HCT116 (cell line): ENCODE measurements at regions not wholly inside any gene's neighbourhood (a gene's known extent, or its start where the extent isn't known, plus 50 kb on each side); places are given as distances from the start of the nearest gene placed in this dataset.

Experiments used
- ATAC-seq: fragments of 200-7000 bp; cut with Tn5 transposase; 2 replicates; pipeline ENCODE4 v1.9.1; 2020; ENCODE audit warnings: mild to moderate bottlenecking, moderate library complexity
- BruUV-seq: library from RNA; stranded (reverse); fragments of 400-500 nt; replicated peaks from 2 replicates; lab custom pipeline; 2021; lab: Mats Ljungman, UMichigan
- CTCF ChIA-PET: fragments of 300-600 bp; sonication (Branson Sonifier 250); formaldehyde crosslinking; loops from one replicate; lab custom pipeline; 2021; ENCODE audit warnings: antibody characterized with exemption; lab: Charles Lee
- POLR2A ChIA-PET: fragments of 300-600, 350-600 bp; sonication (Branson Sonifier 250); formaldehyde crosslinking; loops from one replicate; lab custom pipeline; 2021; ENCODE audit warnings: antibody characterized with exemption; lab: Charles Lee
- RAD21 ChIA-PET, 2 experiments: fragments of 300-600 bp; sonication (Branson Sonifier 250); formaldehyde crosslinking; loops; one replicate each; lab custom pipeline; 2023; ENCODE audit warnings: low total read pairs in 2 of 2; ENCODE audit not compliant: uncharacterized antibody in 2 of 2, unreplicated experiment in 2 of 2, low non-redundant PET in 1 of 2; lab: Charles Lee
- DNase-seq: peaks from one replicate; pipeline ENCODE4 v3.0.0-alpha.2; 2010; ENCODE audit warnings: low read depth, low spot score
- H2AFZ ChIP-seq: fragments of 200-600 bp; shearing (Covaris generic), sonication (generic); 2 replicates; pipeline ENCODE4 v1.6.1; 2017; ENCODE audit warnings: low read depth, mixed run types, mixed read lengths, antibody characterized with exemption, low read length; ENCODE audit not compliant: poor library complexity, severe bottlenecking
- H3K27ac ChIP-seq: 2 replicates; pipeline ENCODE4 v1.5.1; 2012; ENCODE audit warnings: low read depth, low read length
- H3K27me3 ChIP-seq: fragments of 200-600 bp; sonication (generic); 2 replicates; pipeline ENCODE4 v1.6.1; 2016; ENCODE audit warnings: mixed run types, low read length, mixed read lengths; ENCODE audit not compliant: insufficient read depth
- H3K36me3 ChIP-seq, 2 experiments: fragments of 200-500 bp in 1 of 2; fragments of 200-600 bp in 1 of 2; sonication (Bioruptor generic) in 1 of 2; sonication (generic) in 1 of 2; 2 replicates each; pipeline versions ENCODE4 v1.5.1 to v1.6.1; 2014 to 2016; ENCODE audit warnings: low read length in 2 of 2, inconsistent platforms in 1 of 2, mixed read lengths in 1 of 2, mixed run types in 1 of 2; ENCODE audit not compliant: insufficient read depth in 2 of 2, control insufficient read depth in 1 of 2
- H3K4me1 ChIP-seq, 2 experiments: fragments of 200-600 bp in 1 of 2; sonication (generic) in 1 of 2; 2 replicates each; pipeline versions ENCODE4 v1.5.1 to v1.6.1; 2012 to 2017; ENCODE audit warnings: low read length in 2 of 2, inconsistent platforms in 1 of 2, mild to moderate bottlenecking in 1 of 2, mixed read lengths in 1 of 2, mixed run types in 1 of 2, moderate library complexity in 1 of 2; ENCODE audit not compliant: insufficient read depth in 2 of 2, control insufficient read depth in 1 of 2
- H3K4me2 ChIP-seq: fragments of 200-600 bp; sonication (generic); 2 replicates; pipeline ENCODE4 v1.6.1; 2017; ENCODE audit warnings: mixed run types, low read length, mixed read lengths
- H3K4me3 ChIP-seq, 2 experiments: fragments of 200-600 bp in 1 of 2; sonication (generic) in 1 of 2; replicated peaks in 1 of 2; 2 replicates each; pipeline ENCODE4 v1.5.1; 2011 to 2016; ENCODE audit warnings: low read length in 2 of 2, control low read depth in 1 of 2, low read depth in 1 of 2, mild to moderate bottlenecking in 1 of 2, mixed read lengths in 1 of 2, mixed run types in 1 of 2
- H3K79me2 ChIP-seq: fragments of 200-600 bp; sonication (generic); 2 replicates; pipeline ENCODE4 v1.6.1; 2017; ENCODE audit warnings: mild to moderate bottlenecking, mixed run types, low read length, moderate library complexity, mixed read lengths; ENCODE audit not compliant: insufficient read depth
- H3K9ac ChIP-seq: fragments of 200-600 bp; sonication (generic); 2 replicates; pipeline ENCODE4 v1.6.1; 2016; ENCODE audit warnings: low read length, mixed read lengths
- H3K9me2 ChIP-seq: fragments of 200-600 bp; sonication (generic), shearing (Covaris generic); 2 replicates; pipeline ENCODE4 v1.6.1; 2017; ENCODE audit warnings: mixed run types, mild to moderate bottlenecking, moderate library complexity; ENCODE audit not compliant: insufficient read depth
- H3K9me3 ChIP-seq, 2 experiments: fragments of 200-500 bp in 1 of 2; fragments of 200-600 bp in 1 of 2; sonication (Bioruptor generic) in 1 of 2; sonication (generic) in 1 of 2; 2 replicates each; pipeline ENCODE4 v1.6.1; 2014 to 2017; ENCODE audit warnings: low read length in 2 of 2, mixed read lengths in 2 of 2, inconsistent platforms in 1 of 2, low read depth in 1 of 2, mild to moderate bottlenecking in 1 of 2, mixed run types in 1 of 2, moderate library complexity in 1 of 2; ENCODE audit not compliant: control insufficient read depth in 1 of 2, insufficient read depth in 1 of 2
- H4K20me1 ChIP-seq: fragments of 200-600 bp; sonication (generic), shearing (Covaris generic); 2 replicates; pipeline ENCODE4 v1.6.1; 2017; ENCODE audit warnings: mixed run types, mild to moderate bottlenecking, moderate library complexity; ENCODE audit not compliant: insufficient read depth
- ATF3 ChIP-seq: IDR thresholded peaks from 2 replicates; pipeline ENCODE4 v1.6.1; 2012
- CBX3 ChIP-seq: IDR thresholded peaks from 2 replicates; pipeline ENCODE4 v1.6.1; 2012; ENCODE audit warnings: low read depth
- CEBPB ChIP-seq: IDR thresholded peaks from 2 replicates; pipeline ENCODE4 v1.6.1; 2012; ENCODE audit warnings: low read depth
- CTCF ChIP-seq, 3 experiments: fragments of 200-600 bp in 1 of 3; sonication (generic) in 1 of 3; IDR thresholded peaks in 2 of 3; conservative IDR thresholded peaks in 1 of 3; 2 replicates each; pipeline ENCODE4 v1.5.1; 2012 to 2017; ENCODE audit warnings: low read depth in 2 of 3, low read length in 2 of 3, antibody characterized with exemption in 1 of 3, borderline replicate concordance in 1 of 3, control low read depth in 1 of 3, mild to moderate bottlenecking in 1 of 3, mixed read lengths in 1 of 3, mixed run types in 1 of 3, moderate library complexity in 1 of 3; ENCODE audit not compliant: insufficient read depth in 1 of 3
- EGR1 ChIP-seq: IDR thresholded peaks from 2 replicates; pipeline ENCODE4 v1.6.1; 2012; ENCODE audit warnings: low read depth
- EZH2 ChIP-seq: fragments of 200-600 bp; sonication (generic); IDR thresholded peaks from 2 replicates; pipeline ENCODE4 v1.6.1; 2017; ENCODE audit warnings: antibody characterized with exemption, mixed run types
- EZH2phosphoT487 ChIP-seq: fragments of 200-600 bp; IDR thresholded peaks from 2 replicates; pipeline ENCODE4 v1.6.1; 2018; ENCODE audit warnings: antibody characterized with exemption, borderline replicate concordance
- FOSL1 ChIP-seq: IDR thresholded peaks from 2 replicates; pipeline ENCODE4 v1.6.1; 2012; ENCODE audit warnings: low read depth
- POLR2A ChIP-seq: IDR thresholded peaks from 2 replicates; pipeline ENCODE4 v1.7.0; 2011; ENCODE audit warnings: borderline replicate concordance; ENCODE audit not compliant: insufficient read depth, insufficient read length; ENCODE audit errors: extremely low read depth
- POLR2AphosphoS5 ChIP-seq: IDR thresholded peaks from 2 replicates; pipeline ENCODE4 v1.6.1; 2011; ENCODE audit warnings: mild to moderate bottlenecking, low read depth, low read length, moderate library complexity
- REST ChIP-seq: IDR thresholded peaks from 2 replicates; pipeline ENCODE4 v1.6.1; 2012; ENCODE audit warnings: low read depth
- SIN3A ChIP-seq: IDR thresholded peaks from 2 replicates; pipeline ENCODE4 v1.6.1; 2012; ENCODE audit warnings: low read depth
- SP1 ChIP-seq: IDR thresholded peaks from 2 replicates; pipeline ENCODE4 v1.6.1; 2012; ENCODE audit warnings: low read depth
- SRF ChIP-seq: IDR thresholded peaks from 2 replicates; pipeline ENCODE4 v1.6.1; 2012; ENCODE audit warnings: low read depth
- TCF7L2 ChIP-seq: IDR thresholded peaks from 2 replicates; pipeline ENCODE4 v1.7.0; 2011; ENCODE audit warnings: borderline replicate concordance, inconsistent platforms; ENCODE audit not compliant: insufficient read depth, insufficient read length; ENCODE audit errors: extremely low read depth
- ZBTB33 ChIP-seq: IDR thresholded peaks from 2 replicates; pipeline ENCODE4 v1.6.1; 2011; ENCODE audit warnings: mild to moderate bottlenecking, low read length, moderate library complexity; ENCODE audit not compliant: insufficient replicate concordance; ENCODE audit errors: extremely low read depth
- ZFX ChIP-seq: fragments of 450-650 bp; IDR thresholded peaks from 2 replicates; pipeline ENCODE4 v1.6.1; 2017
- intact Hi-C: fragments of 100-400 bp; cut with micrococcal nuclease; formaldehyde crosslinking; loops from 2 replicates; pipeline ENCODE4 v1.10.0; 2022

GRCh38 chr10:33082373-33082895 lies 124.4 kb upstream of the ITGB1 start:
- TF ChIP-seq CBX3 (no peak), CEBPB (no peak), ATF3 (no peak), ZFX (no peak), EZH2phosphoT487 (no peak), TCF7L2 (no peak), ZBTB33 (no peak), EGR1 (no peak), POLR2A (no peak), FOSL1 (no peak), SIN3A (no peak), EZH2 (no peak), CTCF (IDR thresholded peaks at IDR 0.05 in 2 of 3, conservative IDR thresholded peaks at IDR 0.05 in 1 of 3; ENCODE audit: borderline replicate concordance in 1 of 3, insufficient read depth in 1 of 3, low read depth in 2 of 3, low read length in 2 of 3) (no peak), REST (no peak), SRF (no peak), SP1 (no peak), POLR2AphosphoS5 (no peak)
- no peaks in the 10 kb centered on the region for H4K20me1 ChIP-seq
- no peak overlapping the region for H3K4me3 ChIP-seq
- no peaks in the 10 kb centered on the region for H3K4me1 ChIP-seq
- ATAC-seq (no peak), DNase-seq (no peak)
- no peaks in the 10 kb centered on the region for H3K79me2 ChIP-seq
- RAD21 ChIA-PET: no interaction called here
- BruUV-seq: no TSS peak
- CTCF ChIA-PET: no interaction called here
- POLR2A ChIA-PET: no interaction called here
- H2AFZ ChIP-seq: no peak overlapping the region
- no peaks in the 10 kb centered on the region for H3K27me3 ChIP-seq
- no peak overlapping the region for H3K4me2 ChIP-seq
- no peak overlapping the region for H3K27ac ChIP-seq
- H3K9me3 ChIP-seq: no peaks in the 10 kb centered on the region
- H3K9ac ChIP-seq: no peak overlapping the region
- no peaks in the 10 kb centered on the region for H3K9me2 ChIP-seq
- no peaks in the 10 kb centered on the region for H3K36me3 ChIP-seq
- intact Hi-C loops: no loop called here
